GM13976 (cell line): ENCODE measurements at regions not wholly inside any gene's neighbourhood (a gene's known extent, or its start where the extent isn't known, plus 50 kb on each side); places are given as distances from the start of the nearest gene placed in this dataset.
A peak's percentile ranks its signal among the peaks of the same experiment; 100 is the strongest.

Experiments used
- DNase-seq: peaks from one replicate; pipeline ENCODE4 v3.0.0; 2012; ENCODE audit warnings: low spot score
- CTCF ChIP-seq: IDR thresholded peaks from 2 replicates; pipeline ENCODE4 v1.5.1; 2012; ENCODE audit warnings: borderline replicate concordance, mild to moderate bottlenecking; ENCODE audit not compliant: insufficient read depth; ENCODE audit errors: extremely low read depth, missing control alignments, control extremely low read depth
- in situ Hi-C: fragments of 300-500 bp; cut with MboI; formaldehyde crosslinking; loops from one replicate; pipeline ENCODE4 v1.12.0; 2022; ENCODE audit warnings: low sequenced_read_pairs, mixed read lengths, inconsistent platforms; ENCODE audit not compliant: unreplicated experiment

GRCh38 chr2:7368211-7368610 lies 451.0 kb downstream of the RNF144A start:
- in situ Hi-C loops: no loop called here
- no peak for TF ChIP-seq CTCF
- DNase-seq: no peak

- in situ Hi-C loops: no loop called here
- no peak for TF ChIP-seq CTCF
Measured at GRCh38 chr2:7373156-7373555, 455.9 kb downstream of the RNF144A start.

GRCh38 chr2:7375901-7376300 lies 458.7 kb downstream of the RNF144A start:
- in situ Hi-C loops: no loop called here
- DNase-seq: no peak

More at GRCh38 chr2:7373156-7373555, 455.9 kb downstream of the RNF144A start:
- no peak for DNase-seq

GRCh38 chr2:7377916-7378569 lies 460.8 kb downstream of the RNF144A start:
- in situ Hi-C loops: no loop called here
- no peak for TF ChIP-seq CTCF
- DNase-seq: no peak

More at GRCh38 chr2:7375901-7376300, 458.7 kb downstream of the RNF144A start:
- no peak for TF ChIP-seq CTCF

GRCh38 chr2:7378591-7378990 lies 461.4 kb downstream of the RNF144A start:
- DNase-seq: no peak
- in situ Hi-C loops: no loop called here

GRCh38 chr2:7379799-7380198 lies 462.6 kb downstream of the RNF144A start:
- TF ChIP-seq CTCF: no peak
- DNase-seq: peak; percentile 28
- in situ Hi-C loops: no loop called here

More at GRCh38 chr2:7378591-7378990, 461.4 kb downstream of the RNF144A start:
- no peak for TF ChIP-seq CTCF
